GM13976 (cell line): ENCODE measurements at regions not wholly inside any gene's neighbourhood (a gene's known extent, or its start where the extent isn't known, plus 50 kb on each side); places are given as distances from the start of the nearest gene placed in this dataset.

Source experiments
- DNase-seq: peaks from one replicate; pipeline ENCODE4 v3.0.0; 2012; ENCODE audit warnings: low spot score
- CTCF ChIP-seq: IDR thresholded peaks from 2 replicates; pipeline ENCODE4 v1.5.1; 2012; ENCODE audit warnings: borderline replicate concordance, mild to moderate bottlenecking; ENCODE audit not compliant: insufficient read depth; ENCODE audit errors: extremely low read depth, missing control alignments, control extremely low read depth
- in situ Hi-C: fragments of 300-500 bp; cut with MboI; formaldehyde crosslinking; loops from one replicate; pipeline ENCODE4 v1.12.0; 2022; ENCODE audit warnings: low sequenced_read_pairs, mixed read lengths, inconsistent platforms; ENCODE audit not compliant: unreplicated experiment

DNA sequence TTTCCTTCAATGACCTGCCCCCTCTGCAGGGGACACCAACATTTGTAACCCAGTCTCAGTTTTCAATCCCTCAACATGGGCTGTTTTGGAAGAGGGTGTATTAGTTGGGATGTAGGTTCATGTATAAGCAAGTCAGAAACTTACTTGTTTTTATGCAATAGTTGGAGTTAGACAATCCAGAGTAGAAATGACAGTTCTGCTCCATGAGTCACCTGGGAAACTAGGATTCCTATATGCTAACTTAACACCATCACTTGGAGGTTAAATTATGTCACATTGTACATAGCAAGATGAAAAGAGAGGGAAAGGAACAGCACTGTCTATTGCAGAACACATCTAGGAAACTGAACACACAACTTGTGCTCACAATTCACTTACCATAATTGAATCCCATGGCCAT is 436.4 kb downstream of the RFC3 start:
- no peak for TF ChIP-seq CTCF
- DNase-seq: no peak
- in situ Hi-C loops: no loop called here

- no peak for DNase-seq
- in situ Hi-C loops: no loop called here
- no peak for TF ChIP-seq CTCF
Measured at GRCh38 chr13:34255711-34256110, 437.8 kb downstream of the RFC3 start.

GRCh38 chr13:34256236-34256635 is 438.3 kb downstream of the RFC3 start:
- no peak for DNase-seq
- in situ Hi-C loops: no loop called here
- TF ChIP-seq CTCF: no peak

DNA sequence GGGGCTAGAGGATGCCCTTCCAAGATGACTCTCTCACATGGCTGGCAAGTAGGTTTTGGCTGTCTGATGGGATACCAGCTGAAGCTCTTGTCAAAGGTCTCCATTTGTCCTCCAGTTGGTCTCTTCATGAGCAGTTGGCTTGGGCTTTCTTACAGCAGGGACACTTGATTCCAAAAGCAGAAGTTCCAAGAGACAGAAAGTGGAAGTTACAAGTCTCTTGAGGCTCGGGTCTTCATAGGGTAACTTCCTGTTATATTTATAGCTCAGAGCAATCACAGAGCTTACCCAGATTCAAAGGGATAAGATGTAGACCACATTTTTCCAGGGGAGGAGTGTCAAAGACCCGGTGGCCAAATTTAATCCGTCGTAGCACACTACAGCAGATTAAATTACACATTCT is 440.0 kb downstream of the RFC3 start:
- no peak for TF ChIP-seq CTCF
- in situ Hi-C loops: no loop called here
- no peak for DNase-seq

DNA sequence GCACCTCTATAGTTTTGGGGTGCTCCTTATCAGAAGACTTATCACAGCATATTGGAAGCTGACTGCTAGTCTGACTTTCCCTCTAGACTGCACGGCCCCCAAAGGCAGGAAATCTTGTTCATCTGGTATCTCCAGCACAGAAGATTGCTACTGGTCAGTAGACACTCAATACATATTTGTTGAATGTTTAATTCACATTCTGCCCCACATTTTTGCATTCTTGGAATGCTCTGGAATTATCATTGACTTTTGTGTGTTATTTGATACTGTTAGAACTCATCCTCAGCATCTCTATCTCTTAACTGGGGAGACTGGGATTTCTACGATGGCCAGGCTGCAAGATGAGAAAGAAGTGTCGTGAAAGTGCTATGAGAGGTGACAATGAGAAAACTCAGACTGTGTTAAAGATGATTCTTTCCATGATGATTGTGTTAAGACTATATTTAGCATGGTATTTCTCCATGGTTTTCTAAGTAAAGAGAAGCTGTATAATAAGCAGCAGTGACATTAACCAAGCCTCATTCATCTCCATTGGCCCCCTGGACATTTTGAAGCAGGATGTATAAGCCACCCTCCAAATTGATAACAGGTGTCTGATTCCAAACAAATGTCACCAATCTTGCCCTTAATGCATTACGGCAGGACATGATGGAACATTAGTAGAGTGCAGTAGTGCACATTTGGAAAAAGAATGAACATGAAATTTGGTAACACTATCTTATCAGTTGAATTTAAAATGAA is 440.9 kb downstream of the RFC3 start:
- in situ Hi-C loops: no loop called here
- no peak for TF ChIP-seq CTCF
- DNase-seq: no peak

DNA sequence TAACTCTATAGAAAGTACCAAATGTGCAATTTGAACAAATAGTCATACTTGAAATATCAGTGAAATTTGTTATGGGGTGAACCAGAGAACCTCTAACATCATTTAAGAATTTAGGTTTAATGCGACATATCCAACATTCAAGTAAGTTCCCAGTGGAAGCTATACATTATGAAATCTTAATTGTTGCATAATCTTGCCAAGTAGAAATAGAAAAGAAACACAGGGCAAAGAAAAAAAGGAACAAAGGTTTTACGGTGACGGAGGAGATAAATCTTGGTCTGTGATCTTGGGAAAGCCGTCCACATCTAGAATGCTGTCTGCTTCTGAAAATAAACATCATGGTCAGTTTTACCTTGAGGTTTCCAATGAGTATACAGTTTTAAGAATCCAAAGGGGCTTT is 445.7 kb downstream of the RFC3 start:
- in situ Hi-C loops: no loop called here
- no peak for TF ChIP-seq CTCF
- no peak for DNase-seq
